Astrocyte of the hippocampus (primary cell): ENCODE measurements at regions not wholly inside any gene's neighbourhood (a gene's known extent, or its start where the extent isn't known, plus 50 kb on each side); places are given as distances from the start of the nearest gene placed in this dataset.
"Not testable (repeated sequence)": the region's sequence is repeated elsewhere in the genome, so short reads cannot be mapped to it uniquely, and the experiment has no call there.

Source experiments
- DNase-seq: peaks from one replicate; pipeline ENCODE4 v3.0.0; 2011; ENCODE audit warnings: low read depth, low spot score

DNA sequence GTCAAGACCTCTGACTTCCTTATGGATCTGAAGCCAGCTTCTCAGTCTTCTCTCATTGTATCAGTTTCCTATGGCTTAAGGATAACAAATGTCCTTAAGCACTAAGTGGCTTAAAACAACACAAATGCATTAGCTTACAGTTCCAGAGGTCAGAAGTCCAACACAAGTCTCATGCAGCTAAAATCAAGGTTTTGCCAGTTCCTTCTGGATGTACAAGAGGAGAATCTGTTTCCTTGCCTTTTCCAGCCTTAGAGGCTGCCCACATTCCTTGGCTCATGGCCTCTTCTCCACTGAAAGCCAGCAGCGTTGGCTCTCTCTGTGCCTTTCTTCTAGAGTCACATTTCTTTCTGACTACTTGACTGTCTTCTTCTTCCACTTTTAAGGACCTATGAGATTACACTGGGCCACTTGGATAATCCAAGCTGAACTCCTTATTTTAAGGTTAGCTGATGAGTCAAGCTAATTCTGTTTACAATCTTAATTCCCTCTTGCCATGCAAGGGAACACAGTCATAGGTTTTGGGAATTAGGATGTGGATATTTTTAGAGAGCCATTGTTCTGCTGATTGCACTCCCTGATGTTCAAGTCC lies 179.0 kb downstream of the BCAS1 start:
- no peak for DNase-seq

DNA sequence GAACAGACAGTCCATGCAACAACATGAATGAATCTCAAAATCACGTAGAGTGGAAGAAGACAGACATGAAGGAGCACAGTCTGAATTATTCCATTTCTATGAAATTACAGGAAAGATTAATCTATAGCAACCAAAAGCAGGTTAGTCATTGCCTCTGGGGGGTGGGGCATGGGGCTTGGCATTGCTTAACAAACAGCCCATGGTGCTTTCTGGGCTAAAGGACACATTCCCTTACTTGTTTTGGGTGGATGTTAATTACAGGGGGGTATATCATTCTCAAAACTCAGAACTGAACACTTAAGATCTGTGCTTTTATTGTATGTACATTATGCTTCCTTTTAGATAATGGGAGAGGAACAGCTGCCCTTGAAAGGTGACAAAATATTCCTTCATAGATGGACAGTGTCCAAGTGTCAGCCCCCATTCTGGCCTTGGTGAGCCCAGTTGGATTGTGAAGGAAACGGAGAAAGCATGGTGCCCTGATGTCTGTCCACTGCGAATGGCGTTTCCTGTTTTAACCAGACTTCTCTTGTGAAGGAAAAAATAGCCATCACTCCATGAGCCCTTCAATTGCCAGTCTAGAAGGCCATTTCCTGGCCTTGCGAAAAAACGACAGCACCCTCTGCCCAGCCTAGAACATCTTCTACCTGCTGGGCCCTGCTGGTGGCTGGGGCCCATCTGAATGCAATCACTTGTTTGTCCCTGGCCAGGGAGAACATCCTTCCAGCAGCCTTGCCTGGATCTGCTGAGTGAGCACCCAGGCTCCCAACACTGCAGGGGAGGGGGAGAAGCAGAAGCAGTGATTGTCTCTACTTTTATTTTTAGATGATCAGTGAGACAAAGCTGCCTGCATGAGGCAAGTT lies 179.7 kb downstream of the BCAS1 start:
- DNase-seq, result no peak

DNA sequence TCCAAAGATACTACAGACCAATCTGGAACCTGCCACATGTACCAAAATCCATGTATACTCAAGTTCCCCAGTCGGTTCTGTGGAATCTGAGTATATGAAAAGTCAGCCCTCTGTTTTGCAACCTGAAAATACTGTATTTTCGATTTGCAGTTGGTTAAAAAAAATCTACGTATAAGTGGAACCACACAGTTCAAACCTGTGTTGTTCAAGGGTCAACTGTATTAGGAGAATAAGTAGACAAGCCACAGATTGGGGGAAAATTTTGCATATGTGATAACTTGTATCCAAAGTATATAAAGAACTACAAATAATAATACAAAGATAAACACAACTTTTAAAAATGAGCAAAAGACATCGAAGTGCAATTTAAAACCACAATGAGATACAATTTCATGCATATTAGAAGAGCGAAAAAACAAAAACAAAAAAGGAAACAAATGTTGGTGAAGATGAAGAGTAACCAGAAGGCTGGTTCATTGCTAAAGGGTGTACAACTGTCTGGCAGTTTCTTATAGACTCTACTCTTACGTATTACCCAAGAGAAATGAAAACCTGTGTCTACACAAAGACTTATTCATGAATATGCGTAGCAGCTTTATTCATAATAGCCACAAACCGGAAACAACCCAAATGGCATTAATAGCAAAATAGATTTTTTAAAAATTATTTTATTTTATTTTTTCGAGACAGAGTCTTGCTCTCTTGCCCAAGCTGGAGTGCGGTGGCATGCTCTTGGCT lies 180.8 kb downstream of the BCAS1 start:
- DNase-seq, result no peak

DNA sequence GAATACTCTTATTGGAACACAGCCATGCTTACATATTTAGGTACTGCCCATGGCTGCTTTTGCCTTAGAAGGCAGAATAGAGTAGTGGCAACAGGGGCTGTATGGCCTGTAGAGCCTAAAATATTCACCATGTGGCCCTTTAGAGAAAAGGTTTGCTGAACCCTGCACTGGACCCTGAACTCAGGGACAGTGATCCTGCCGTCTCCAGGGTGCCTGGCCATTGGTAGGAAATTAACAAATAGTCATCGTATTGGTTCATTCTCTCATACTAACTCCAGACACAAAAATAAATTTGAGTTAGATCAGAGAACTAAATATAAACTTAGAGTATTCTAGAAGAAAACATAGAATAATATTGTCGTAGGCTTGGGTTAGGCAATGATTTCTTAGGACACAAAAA lies 181.4 kb downstream of the BCAS1 start:
- no peak for DNase-seq

DNA sequence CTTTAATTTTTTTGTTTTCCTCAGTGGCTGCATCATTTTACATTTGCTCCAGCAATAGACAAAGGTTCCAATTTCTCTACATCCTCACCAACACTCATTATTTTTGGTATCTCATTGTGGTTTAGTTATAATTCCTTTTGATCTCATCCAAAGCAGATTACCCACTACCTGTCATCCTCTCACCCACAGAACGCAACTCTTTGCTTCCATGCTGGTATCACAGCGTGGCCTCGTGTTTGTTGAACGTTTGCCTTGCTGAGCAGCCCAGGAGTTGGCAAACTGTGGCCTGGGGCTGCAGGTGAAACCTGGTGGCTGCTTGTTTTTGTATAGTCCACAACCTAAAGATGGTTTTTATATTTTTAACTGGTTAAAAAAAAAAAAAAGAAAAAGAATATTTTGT lies 181.9 kb downstream of the BCAS1 start:
- DNase-seq, result no peak

DNA sequence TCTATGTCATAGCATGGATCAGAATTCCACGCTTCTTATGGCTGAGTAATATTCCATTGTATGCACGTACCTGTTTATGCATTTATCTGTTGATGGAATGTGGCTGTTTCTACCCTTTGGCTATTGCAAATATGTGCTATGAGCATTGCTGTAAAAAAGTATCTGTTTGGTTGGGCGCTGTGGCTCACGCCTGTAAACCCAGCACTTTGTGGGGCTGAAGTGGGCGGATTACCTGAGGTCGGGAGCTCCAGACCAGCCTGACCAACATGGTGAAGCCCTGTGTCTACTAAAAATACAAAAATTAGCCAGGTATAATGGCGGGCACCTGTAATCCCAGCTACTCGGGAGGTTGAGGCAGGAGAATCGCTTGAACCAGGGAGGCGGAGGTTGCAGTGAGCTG lies 182.4 kb downstream of the BCAS1 start:
- no peak for DNase-seq

DNA sequence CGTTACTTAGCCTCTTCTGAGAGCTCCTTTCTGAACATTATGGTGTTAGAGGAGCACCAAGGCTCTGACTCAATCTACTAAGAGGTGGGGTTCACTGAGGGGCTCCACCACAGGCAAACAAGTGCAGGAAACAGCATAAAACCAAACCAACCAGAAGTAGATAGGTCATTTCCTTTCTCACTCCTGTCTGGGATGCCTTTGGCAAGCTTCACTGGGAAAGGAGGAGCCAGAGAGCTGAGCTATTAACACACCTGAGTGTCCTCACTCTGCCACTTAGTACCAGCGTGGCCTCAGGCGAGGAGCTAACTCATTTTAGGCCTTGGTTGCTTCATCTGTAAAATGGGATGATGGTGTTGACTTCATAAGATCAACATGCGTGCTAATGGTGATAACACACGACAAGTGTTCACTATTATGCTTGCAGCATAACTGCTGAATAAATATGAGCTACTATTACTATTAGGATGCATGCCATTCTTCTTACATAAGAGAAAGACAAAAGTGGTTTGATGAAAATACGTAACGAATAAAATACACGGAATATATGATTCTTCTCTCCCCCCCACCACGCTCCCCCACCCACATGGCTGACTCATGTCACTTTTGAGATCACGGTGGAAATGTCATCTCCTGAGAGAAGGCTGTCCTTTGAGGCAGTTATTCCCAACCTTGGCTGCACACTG lies 185.4 kb downstream of the BCAS1 start:
- DNase-seq, result no peak

DNA sequence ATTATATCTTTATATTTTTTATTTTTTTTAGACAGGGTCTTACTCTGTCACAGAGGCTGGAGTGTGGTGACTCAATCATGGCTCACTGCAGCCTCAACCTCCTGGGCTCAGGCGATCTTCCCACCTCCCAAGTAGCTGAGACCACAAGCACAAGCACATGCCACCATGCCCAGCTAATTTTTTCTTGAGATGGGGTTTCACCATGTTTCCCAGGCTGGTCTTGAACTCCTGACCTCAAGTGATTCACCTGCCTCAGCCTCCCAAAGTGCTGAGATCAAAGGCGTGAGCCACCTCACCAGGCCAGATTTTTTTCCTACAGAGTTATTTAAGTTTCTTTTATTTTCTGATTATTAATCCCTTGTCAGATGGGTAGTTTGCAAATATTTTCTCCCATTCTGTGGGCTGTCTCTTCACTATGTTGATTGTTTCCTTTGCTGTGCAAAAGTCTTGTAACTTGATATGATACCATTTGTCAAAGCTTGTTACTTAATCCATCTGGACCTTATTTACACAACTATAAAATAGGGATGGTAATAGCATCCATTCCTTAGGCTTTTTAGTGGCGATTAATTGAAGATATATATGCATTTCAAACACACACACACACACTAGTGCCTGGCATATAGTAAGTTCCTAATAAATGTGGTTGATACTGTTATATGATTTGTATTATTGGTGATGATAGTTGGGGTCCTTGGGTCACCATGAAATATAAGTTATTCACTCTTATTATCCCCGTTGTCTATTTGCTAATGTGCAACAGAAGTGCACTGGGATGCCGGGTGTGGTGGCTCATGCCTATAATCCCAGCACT lies 187.1 kb downstream of the BCAS1 start:
- DNase-seq, result peak; percentile 81

DNA sequence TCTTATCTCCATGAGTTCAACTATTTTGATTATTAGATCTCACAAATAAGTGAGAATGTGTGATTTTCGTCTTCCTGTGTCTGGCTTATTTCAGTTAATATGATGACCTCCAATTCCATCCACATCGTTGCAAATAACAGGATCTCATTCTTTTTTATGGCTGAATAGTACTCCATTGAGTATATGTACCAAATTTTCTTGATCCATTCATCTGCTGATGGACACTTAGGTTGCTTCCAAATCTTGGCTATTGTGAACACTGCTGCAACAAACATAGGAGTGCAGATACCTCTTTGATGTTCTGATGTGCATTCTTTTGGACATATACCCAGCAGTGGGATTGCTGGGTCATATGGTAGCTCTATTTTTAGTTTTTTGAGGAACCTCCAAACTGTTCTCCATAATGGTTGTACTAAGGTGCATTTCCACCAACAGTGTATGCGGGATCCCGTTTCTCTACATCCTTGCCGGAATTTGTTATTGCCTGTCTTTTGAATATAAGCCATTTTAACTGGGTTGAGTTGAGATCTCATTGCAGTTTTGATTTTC lies 187.9 kb downstream of the BCAS1 start:
- DNase-seq, result not testable (repeated sequence)

DNA sequence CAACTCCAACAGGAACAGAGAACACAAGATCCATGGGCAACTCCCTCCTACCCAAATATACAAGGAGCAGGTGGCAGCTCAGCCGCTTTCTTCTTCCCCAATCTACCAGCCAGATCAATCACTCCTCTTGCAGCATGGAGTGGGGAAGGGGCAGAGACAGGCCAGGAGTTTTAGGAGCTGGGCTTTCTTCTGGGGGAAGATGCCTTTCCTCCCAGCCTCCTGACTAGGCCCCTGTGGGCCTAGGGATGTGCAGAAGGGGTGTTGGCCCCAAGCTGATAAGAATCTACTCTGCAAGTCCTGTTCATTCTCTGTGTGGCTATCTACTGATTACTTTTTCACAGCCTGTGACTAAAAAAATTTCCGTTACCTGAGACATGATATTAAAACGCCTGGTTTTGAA lies 189.0 kb downstream of the BCAS1 start:
- no peak for DNase-seq

DNA sequence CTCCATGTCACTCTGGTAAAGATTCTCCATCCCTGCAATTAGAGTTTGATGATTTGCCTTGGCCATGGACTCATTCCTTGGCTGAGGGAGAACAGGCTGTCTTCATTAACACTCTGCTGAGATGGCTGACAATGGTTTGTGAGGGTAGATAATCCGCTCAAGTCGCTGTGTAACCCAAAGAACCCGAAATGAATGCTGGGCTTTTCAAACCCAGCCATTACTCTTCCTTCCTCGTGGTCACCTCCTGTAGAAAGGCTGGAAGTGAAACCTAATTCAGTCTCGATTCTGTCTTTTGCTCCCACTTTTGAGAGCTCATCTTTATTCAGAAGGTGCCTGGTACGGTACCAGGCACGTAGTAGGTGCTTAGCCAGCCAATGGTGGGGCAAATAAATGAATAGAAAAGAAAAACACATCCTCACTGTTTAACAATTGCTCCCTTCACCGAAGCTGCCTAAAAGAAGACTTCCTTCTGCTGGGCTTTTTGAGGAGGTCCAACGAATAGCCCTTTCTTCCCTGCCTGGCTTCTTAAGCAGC lies 190.2 kb downstream of the BCAS1 start:
- no peak for DNase-seq

DNA sequence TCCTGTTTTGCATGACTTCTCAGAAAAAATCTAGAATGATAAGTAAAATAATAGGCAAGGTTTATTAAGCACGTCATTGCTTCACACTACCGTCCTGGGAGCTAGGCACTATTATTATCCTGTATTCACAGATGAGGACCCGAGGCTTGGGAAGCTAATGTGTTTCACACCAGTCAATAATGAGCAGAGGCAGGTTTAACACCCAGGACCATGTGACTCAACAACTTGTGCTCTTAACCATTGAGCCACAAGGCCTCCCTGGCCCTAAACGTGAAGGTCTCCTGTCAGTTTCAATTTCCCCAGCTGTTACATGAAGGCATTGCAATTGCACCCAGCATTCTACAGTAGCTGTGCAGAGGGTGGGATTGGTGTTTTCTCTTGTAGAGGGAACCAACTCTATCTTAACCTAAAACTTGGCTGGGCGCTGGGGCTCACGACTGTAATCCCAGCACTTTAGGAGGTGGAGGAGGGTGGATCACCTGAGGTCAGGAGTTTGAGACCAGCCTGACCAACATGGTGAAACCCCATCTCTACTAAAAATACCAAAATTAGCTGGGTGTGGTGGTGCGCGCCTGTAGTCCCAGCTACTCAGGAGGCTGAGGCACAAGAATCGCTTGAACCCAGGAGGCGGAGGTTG lies 191.2 kb downstream of the BCAS1 start:
- DNase-seq, result no peak

DNA sequence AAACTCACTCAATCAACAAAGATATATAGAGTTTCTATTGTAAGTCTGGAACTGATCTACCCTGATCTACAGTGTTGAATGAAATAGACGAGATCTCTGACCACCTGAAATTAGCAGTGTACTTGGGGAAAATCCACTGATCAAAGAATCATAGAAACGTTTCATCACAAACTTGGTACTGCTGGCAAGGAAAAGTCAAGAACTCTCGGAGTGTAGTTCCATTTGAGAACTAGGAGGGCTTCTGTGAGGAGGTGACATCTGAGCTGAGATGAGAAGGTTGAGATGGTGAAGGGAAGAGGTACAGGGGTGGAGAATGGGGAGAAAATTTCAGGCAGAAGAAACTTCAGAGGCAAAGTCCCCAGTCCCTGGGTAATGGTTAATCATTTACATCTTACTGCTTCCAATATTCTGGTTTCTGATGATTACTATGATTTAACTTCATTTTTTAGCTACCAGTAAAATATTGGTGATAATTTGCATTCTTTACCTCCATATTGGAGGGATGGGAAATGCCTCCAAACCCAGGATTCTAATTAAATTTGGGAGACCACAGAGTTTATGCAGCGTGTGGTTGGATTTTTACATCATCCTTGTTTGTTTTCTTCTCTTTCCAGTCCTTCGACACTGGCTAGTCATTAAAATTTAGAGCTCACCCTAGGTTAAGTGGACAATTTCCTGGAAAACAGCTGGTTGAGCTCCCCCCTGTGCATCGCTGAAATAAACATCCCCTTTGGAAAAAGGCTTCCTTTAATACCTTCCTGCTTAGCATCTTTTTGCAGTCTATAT lies 191.9 kb downstream of the BCAS1 start:
- DNase-seq, result no peak

DNA sequence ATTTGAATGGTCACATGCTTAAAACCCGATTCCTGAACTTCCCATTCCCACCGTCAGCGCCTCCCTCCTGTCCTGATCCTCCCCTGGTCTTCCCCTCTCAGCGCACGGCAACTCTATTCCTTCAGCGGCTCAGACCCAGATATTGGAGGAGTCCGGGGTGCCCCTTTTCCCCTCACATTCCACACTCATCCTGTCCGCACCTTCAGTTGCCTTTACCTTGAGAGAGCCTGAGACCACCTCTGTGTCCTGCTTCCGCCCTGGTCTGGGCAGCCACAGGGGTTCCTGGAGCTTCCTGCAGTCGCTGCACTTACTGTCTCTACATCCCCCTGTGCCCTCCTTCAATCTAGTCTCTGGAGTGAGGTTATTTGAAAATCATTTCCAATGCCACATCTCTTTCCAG lies 193.4 kb downstream of the BCAS1 start:
- DNase-seq, result no peak

DNA sequence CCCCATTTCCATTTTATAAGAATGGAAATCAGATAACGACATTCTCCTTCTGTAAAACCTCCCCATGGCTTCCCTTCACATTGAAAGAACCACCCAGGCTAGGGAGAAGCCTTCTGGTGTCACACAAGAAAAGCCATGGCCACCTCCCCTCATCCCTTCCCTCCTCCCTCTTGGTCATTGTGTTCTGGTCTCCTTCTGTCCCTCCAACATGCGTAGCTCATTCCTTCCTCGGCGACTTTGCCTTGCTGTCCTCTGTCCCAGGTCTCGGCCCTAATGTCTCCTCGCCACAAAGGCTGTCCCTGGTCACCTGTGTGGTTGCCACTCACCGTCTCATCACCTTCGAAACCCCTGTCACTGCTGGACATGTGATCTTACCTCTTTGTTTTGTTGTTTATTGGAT lies 193.9 kb downstream of the BCAS1 start:
- no peak for DNase-seq

DNA sequence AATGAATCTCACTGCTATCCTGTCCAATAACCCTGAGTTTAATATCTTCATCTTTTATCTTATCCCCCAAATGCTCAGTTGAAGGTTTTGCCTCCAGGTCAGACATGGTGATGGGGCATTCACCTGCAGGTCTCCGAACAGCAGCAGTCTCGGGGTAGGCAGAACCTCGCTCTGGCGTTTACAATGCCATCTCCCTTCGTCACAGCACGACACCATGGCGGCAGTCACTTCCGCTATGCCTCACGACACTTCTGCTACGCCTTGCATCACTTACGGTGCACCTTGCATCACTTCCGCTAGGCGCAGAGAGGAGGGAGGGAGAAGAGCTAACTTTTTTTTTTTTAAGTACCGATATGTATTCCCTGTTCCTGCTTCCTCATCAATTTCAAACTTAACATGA lies 194.9 kb downstream of the BCAS1 start:
- DNase-seq, result no peak

DNA sequence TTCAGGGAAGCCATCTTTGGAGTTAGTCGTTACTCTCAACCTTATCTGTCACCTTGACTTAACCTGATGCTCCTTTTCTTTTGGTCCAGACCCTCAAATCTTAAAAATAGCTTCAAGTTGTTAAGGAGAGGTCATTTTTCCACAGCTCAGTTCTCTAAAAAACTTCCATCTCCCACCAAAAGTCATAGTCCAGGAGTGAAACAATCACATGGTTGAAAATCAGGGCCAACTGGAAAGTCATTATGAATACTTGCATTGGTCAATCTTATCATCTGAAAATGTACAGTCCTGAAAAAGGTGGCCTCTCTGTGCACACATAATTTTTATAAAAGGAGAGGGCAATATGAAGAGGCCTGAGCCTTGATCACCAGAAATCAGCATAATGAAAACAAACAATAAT lies 195.7 kb downstream of the BCAS1 start:
- DNase-seq, result no peak

DNA sequence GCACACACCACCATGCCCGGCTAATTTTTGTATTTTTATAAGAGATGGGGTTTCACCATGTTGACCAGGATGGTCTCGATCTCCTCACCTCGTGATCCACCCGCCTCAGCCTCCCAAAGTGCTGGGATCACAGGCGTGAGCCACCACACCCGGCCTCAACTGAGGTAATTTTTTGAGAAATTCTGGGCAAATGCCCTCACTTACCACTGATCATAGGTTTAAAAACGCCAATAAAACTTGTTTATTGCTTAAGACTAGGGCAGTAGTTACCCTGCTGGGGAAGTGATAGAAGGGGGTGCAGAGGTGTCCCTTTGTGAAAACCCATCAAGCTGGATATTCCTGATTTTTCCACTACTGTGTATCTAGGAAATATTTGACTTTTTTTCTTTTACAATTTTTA lies 196.3 kb downstream of the BCAS1 start:
- no peak for DNase-seq

DNA sequence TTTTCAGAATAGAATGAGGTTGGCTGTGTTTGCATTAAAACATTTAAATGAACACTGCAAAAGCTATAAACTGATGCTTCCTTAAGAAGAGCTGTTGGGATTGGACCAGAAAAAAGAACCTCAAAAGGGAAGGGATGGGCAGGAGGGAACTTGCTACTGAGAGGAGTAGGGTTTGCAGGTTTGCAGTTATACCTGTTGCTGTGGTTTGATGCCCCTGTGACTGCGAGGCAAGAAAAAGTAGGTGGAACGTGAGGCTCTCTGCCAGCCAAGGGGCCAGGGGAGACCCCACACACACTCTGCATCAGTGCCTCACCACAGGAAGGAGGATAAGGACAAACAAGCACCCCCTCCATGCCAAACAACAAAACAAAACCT lies 197.2 kb downstream of the BCAS1 start:
- no peak for DNase-seq
